ENCODE measurements at regions not wholly inside any gene's neighbourhood (a gene's known extent, or its start where the extent isn't known, plus 50 kb on each side); places are given as distances from the start of the nearest gene placed in this dataset.

- Histone ChIP-seq H3K9me3 (no peaks in the 10 kb centered on the region), H3K36me3 (replicated peaks in 1 of 2; ENCODE audit: insufficient read depth in 1 of 2, low read depth in 2 of 2) (no peaks in the 10 kb centered on the region), H3K4me3 (no peak overlapping the region), H3K27ac (no peak overlapping the region), H3K27me3 (no peaks in the 10 kb centered on the region), H3K4me1 (no peaks in the 10 kb centered on the region)
- ATAC-seq: no peak
- intact Hi-C loops (cut with DNase I): no loop called here
- no peak for DNase-seq
- WGBS, 2 donors: 51 to 63% methylated on average over 2 of the region's 2 CpGs
- TF ChIP-seq CTCF (IDR thresholded peaks at IDR 0.05): no peak
- no peak for TF ChIP-seq POLR2A (IDR thresholded peaks at IDR 0.05)
Observed at GRCh38 chr18:51807336-51807735, 532.7 kb upstream of the DCC start.

GRCh38 chr18:51811883-51812282 lies 528.1 kb upstream of the DCC start:
- intact Hi-C loops (cut with DNase I): no loop called here
- 71 to 83% methylated on average over 2 of the region's 2 CpGs for WGBS, 2 donors
- Histone ChIP-seq H3K4me3 (no peak overlapping the region), H3K36me3 (replicated peaks in 1 of 2; ENCODE audit: insufficient read depth in 1 of 2, low read depth in 2 of 2) (no peaks in the 10 kb centered on the region), H3K27me3 (no peaks in the 10 kb centered on the region), H3K27ac (no peak overlapping the region), H3K4me1 (no peaks in the 10 kb centered on the region), H3K9me3 (no peaks in the 10 kb centered on the region)
- TF ChIP-seq POLR2A (IDR thresholded peaks at IDR 0.05): no peak
- DNase-seq (no peak), ATAC-seq (no peak)

- 77 to 78% methylated on average over 2 of the region's 2 CpGs for whole genome bisulfite sequencing, 2 donors
- TF ChIP-seq POLR2A (IDR thresholded peaks at IDR 0.05): no peak
- TF ChIP-seq CTCF (IDR thresholded peaks at IDR 0.05): no peak
- intact Hi-C loops (cut with DNase I): no loop called here
- Histone ChIP-seq H3K4me1 (no peaks in the 10 kb centered on the region), H3K27ac (no peak overlapping the region), H3K9me3 (no peaks in the 10 kb centered on the region), H3K36me3 (replicated peaks in 1 of 2; ENCODE audit: insufficient read depth in 1 of 2, low read depth in 2 of 2) (no peaks in the 10 kb centered on the region), H3K4me3 (no peak overlapping the region), H3K27me3 (no peaks in the 10 kb centered on the region)
- DNase-seq (no peak), ATAC-seq (no peak)
Observed at GRCh38 chr18:51813740-51814139, 526.3 kb upstream of the DCC start.

GRCh38 chr18:51821610-51822009 lies 518.4 kb upstream of the DCC start:
- no peaks in the 10 kb centered on the region for H3K36me3 ChIP-seq (replicated peaks in 1 of 2; ENCODE audit: insufficient read depth in 1 of 2, low read depth in 2 of 2)
- no peaks in the 10 kb centered on the region for H3K27me3 ChIP-seq
- TF ChIP-seq CTCF (IDR thresholded peaks at IDR 0.05) (no peak), POLR2A (IDR thresholded peaks at IDR 0.05) (no peak)
- intact Hi-C loops (cut with DNase I): no loop called here
- DNase-seq: no peak
- ATAC-seq: no peak
- H3K9me3 ChIP-seq: no peaks in the 10 kb centered on the region
- no peaks in the 10 kb centered on the region for H3K4me1 ChIP-seq
- 14 to 42% methylated on average over 1 of the region's 1 CpG for WGBS, 2 donors
- H3K27ac ChIP-seq: no peak overlapping the region
- H3K4me3 ChIP-seq: no peak overlapping the region

- Histone ChIP-seq H3K9me3 (no peaks in the 10 kb centered on the region), H3K27me3 (no peaks in the 10 kb centered on the region), H3K4me1 (no peaks in the 10 kb centered on the region), H3K27ac (no peak overlapping the region), H3K36me3 (replicated peaks in 1 of 2; ENCODE audit: insufficient read depth in 1 of 2, low read depth in 2 of 2) (no peaks in the 10 kb centered on the region), H3K4me3 (no peak overlapping the region)
- intact Hi-C loops (cut with DNase I): no loop called here
- no peak for DNase-seq
- no peak for ATAC-seq
- 43 to 48% methylated on average over 2 of the region's 2 CpGs for WGBS, 2 donors
- TF ChIP-seq CTCF (IDR thresholded peaks at IDR 0.05) (no peak), POLR2A (IDR thresholded peaks at IDR 0.05) (no peak)
Observed at GRCh38 chr18:51824746-51825145, 515.3 kb upstream of the DCC start.

All from body of pancreas (tissue), 4 donors.